GM18517 (cell line): ENCODE measurements at regions not wholly inside any gene's neighbourhood (a gene's known extent, or its start where the extent isn't known, plus 50 kb on each side); places are given as distances from the start of the nearest gene placed in this dataset.
"Not testable (repeated sequence)": the region's sequence is repeated elsewhere in the genome, so short reads cannot be mapped to it uniquely, and the experiment has no call there.

Source experiments
- ATAC-seq: cut with Tn5 transposase; IDR thresholded peaks from one replicate; pipeline ENCODE4 v1.9.1; 2021; ENCODE audit warnings: mild to moderate bottlenecking, moderate library complexity; ENCODE audit not compliant: unreplicated experiment

DNA sequence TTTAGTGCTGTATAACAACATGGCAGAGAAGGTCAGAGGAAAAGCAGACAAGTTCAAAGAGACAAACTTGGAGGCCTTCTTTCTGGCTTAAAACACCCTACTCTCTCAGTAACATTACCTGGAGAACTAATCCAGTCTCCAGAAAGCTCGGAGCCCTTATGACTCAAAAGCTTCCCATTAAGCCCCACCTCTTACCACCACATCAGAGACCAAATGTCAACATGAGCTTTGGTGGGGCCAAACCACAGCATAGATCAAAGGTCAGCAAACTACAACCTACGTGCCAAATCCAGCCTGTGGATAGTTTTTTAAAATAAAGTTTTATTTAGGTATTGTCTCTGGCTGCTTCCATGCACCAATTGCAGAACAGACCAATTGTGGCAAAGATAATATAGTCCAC, 589.9 kb downstream of the DNAH5 start:
- no peak for ATAC-seq

- no peak for ATAC-seq
Measured at GRCh38 chr5:13350767-13351166, 593.7 kb downstream of the DNAH5 start.

- no peak for ATAC-seq
Measured at GRCh38 chr5:13348568-13348967, 595.9 kb downstream of the DNAH5 start.

GRCh38 chr5:13346401-13346800, 598.1 kb downstream of the DNAH5 start:
- ATAC-seq = no peak

GRCh38 chr5:13339093-13339492, 605.4 kb downstream of the DNAH5 start:
- no peak for ATAC-seq

- ATAC-seq = not testable (repeated sequence)
Measured at GRCh38 chr5:13335026-13335425, 609.5 kb downstream of the DNAH5 start.

DNA sequence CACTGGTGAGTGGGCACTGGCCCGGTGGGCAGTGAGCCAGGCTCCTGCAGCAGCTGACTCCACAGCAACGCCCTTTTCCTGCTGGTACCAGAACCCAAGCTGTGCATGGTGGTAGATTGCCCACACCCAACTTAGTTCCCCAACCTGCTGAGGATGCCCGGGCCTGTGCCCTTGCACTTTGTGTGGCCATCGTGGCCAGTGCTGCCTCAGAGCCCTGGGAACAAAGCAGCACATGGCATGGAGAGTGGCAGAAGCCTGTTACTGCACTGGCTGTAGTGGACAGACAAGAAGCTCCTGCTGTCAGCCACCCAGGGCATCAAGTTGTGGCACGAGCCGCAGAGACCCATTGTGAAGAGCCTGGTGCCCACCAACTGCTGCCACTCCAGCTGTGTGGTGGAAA, 612.9 kb downstream of the DNAH5 start:
- ATAC-seq = no peak

DNA sequence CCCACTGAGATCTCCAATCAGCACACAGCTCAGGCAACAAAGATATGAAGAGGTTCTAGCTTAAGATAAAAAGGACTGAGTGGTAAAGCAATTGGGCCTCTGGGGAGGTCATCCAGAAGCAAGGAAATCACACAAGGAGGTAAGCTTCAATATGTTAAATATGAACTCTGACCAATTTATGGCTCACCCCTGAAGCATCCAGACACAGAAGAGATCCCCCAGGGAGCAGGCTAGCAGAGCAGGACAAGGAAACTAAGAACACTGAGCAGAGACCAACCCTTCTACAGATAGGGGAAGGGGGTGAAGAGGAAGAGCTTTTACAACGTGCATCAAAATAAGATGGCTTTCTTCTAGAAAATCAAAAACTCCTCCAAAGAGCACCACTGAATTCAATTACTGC, 616.2 kb downstream of the DNAH5 start:
- ATAC-seq = no peak

GRCh38 chr5:13325765-13326164, 618.7 kb downstream of the DNAH5 start:
- ATAC-seq = no peak

DNA sequence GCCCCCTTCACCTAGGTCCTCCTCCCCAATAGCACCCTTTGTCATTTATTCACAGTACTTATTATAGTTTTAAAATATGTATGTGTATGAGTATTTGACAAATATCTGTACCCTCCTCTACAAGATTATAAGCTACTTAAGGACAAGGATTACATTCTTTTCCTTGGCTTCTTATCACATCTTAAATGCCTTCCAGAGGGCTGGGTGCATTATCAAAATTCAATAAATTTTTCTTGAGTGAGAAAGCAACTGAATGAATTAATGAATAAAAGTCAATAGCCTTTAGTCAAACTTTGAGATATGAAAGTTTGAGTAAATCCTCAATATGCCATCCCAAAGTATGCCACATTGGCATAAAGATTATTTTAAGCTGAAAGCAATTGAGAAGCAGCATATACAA, 621.7 kb downstream of the DNAH5 start:
- no peak for ATAC-seq

- ATAC-seq = no peak
Measured at GRCh38 chr5:13317654-13318053, 626.8 kb downstream of the DNAH5 start.

GRCh38 chr5:13316176-13316575, 628.3 kb downstream of the DNAH5 start:
- ATAC-seq = no peak

- no peak for ATAC-seq
Measured at GRCh38 chr5:13307480-13307879, 637.0 kb downstream of the DNAH5 start.

DNA sequence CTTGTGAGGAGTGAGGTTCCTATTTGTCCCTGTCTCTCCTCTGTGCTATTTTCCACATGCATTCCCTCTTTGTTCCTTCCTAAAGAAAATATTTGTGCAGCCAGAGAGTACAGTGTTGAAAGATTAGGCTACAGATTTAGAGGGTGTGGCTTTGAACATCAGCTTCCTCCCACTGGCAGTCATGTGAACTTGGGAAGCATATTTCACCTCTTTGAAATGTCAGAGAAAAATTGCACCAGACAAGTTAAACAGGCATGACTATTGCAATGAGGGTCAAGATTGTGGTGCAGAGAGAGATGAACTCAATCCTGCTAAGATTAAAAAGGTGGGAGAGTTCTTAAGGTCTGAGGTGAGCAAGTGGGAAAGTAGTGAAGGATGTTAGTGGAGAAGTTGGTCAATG, 641.0 kb downstream of the DNAH5 start:
- ATAC-seq = no peak

DNA sequence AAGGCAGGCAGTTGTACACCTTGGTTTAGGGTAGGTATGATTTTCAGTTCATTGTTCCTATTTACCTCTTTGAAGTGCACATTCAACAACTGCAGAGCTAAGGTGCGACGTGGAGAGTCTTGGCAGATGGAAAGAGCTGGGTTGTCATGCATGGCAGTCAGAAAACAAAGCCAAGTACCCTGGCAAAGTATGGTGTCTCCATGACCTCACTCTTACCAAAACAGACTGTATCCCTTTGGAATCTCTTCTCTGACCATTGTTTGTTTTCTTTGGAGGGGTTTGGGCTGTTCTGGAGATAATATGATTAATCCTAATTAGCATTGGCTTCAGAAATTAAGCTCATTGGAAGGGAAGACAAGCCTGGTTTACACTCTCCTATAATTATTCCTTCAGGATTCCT, 665.7 kb downstream of the DNAH5 start:
- ATAC-seq = no peak

- ATAC-seq = no peak
Measured at GRCh38 chr5:13278148-13278547, 666.3 kb downstream of the DNAH5 start.

DNA sequence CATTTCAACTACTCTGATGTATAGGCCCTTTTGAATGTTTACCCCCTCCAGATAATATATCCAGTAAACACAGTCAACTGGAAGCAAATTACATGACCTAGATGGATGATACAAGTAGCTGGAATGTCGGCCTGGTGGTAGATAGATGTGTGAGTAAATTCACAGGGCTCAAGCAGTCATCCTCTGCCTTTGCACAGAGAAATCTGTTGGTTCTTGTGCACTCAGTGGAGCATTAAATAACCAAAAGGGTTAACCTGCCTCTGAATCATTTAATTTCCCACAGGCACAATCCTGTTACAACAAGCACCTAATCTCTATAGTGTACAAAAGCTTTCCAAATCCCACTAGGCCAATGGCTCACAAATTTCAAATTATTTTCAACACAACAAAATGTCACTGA, 668.3 kb downstream of the DNAH5 start:
- ATAC-seq = no peak

DNA sequence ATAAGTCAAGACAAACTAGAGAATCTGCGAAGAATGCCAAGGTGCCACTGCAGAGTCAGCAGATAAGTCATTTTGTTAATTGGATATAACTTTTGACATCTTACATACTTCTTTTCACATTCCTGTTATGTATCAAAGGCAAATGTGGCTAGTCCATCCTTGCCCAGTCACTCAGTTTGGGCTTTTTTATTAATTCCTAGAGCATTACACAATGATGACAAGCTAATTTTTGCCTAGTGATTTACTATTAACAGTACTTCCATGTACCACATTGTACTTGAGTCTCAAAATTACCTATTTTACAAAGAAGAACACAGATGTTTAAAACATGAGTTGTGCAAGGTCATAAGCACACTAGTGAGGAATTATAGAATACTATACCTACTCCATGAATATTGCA, 680.8 kb downstream of the DNAH5 start:
- ATAC-seq = no peak

GRCh38 chr5:13253111-13253510, 691.4 kb downstream of the DNAH5 start:
- ATAC-seq = no peak

DNA sequence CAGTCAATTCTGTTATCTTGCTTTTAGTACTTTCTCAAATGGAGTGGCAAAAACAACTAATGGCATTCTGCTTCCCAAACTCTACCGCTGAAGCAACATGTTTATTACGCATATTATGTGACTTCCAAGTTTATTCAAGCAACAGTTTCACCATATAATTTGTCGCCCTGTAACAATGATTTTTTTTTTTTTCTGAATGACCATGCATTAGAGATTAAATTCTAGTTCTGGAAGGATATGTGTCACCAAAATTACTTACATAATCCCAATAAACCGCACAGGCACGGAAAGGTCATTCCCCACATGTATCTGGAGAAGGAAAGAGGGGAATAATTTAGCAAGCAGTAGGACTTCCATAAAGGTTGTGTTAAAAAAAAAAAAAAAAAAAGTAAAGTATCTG, 691.8 kb downstream of the DNAH5 start:
- ATAC-seq = no peak

DNA sequence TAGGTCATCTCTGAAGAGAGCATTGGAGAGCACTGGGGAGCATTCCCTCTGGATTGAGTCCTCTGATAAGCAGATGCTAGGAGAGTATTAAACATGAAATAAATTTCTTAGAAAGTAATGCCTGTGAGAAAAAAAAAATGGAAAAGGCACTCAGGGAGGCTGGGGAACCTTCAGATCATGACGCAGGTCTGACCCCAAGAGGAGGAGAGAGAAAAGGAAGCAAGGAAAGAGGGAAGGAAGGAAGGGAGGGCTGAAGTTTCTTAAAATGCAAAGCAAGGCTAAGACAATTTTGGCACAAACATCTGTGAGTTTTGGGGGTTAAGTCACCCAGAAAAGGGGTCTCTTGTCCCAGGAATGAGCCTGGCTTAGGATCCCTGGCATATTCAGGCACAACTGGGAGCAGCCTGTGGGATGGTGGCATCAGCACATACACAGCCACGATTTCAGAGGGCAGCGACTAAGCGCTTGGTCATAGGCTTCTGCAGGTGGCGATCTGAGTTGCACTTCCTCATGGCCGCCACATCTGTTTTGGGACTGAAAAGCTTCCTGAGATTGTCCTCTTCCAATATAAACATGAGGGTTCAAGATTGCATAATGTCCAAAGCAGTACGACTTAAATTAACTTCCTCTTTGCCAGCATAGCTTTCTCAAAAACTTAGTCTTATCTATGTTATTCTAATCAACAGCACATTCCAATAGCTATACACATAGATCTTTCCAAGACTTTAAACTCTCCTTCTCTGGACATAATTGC, 692.7 kb downstream of the DNAH5 start:
- ATAC-seq = no peak

DNA sequence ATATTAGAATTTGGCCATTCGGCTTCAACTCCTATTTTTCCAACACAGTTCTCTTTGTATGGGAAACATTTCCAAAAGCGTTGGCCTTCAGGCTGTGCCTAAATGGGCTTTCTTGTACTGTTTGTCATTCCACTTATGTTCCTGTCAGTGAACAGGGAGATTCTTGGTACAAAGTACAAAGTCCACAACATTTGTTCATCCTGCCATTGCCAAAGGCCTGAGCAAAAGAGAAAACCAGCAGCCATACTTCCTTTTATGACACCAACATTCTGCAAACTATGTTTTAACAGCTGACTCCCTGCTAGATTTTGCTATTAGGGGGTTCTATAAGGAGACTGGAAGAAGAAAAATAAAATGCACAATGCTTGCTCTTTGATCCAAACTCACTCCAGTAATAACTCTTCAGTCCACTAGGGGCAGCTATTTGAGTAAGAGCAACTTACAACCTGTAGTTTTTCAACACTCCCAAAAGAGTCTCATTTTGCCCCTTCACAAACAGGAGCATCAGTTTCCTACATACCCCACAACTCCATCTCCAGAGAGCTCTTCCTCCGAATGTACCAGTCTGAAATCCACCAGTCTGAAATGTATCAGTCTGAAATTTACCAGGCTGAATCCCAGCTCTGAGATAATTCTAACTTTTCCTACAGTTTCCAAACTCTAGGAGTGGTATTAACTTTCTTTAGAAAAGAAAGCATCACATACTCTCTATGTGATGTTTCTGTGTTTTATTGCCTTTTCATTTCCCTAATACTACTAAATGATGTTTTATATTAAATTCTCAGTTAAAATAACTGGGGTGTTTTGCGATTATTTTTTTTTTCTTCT, 693.8 kb downstream of the DNAH5 start:
- no peak for ATAC-seq
